Endodermal cell (in vitro differentiated cells): ENCODE measurements at regions not wholly inside any gene's neighbourhood (a gene's known extent, or its start where the extent isn't known, plus 50 kb on each side); places are given as distances from the start of the nearest gene placed in this dataset.

Experiments
- DNase-seq: peaks from one replicate; pipeline ENCODE4 v3.0.0-alpha.2; 2017
- H3K27ac ChIP-seq: 2 replicates; pipeline ENCODE4 v1.5.1; 2013; ENCODE audit warnings: mild to moderate bottlenecking, low read depth, low read length, moderate library complexity
- H3K27me3 ChIP-seq: 2 replicates; pipeline ENCODE4 v1.6.1; 2013; ENCODE audit warnings: mild to moderate bottlenecking, low read length, moderate library complexity; ENCODE audit not compliant: insufficient read depth, control insufficient read depth, poor library complexity, severe bottlenecking
- H3K36me3 ChIP-seq: 2 replicates; pipeline ENCODE4 v1.7.0; 2013; ENCODE audit warnings: mild to moderate bottlenecking, low read length, moderate library complexity; ENCODE audit not compliant: control insufficient read depth, insufficient read depth
- H3K4me1 ChIP-seq: one replicate; pipeline ENCODE4 v1.7.0; 2013; ENCODE audit warnings: low read length; ENCODE audit not compliant: control insufficient read depth, insufficient read depth
- H3K4me3 ChIP-seq: 2 replicates; pipeline ENCODE4 v1.5.1; 2013; ENCODE audit warnings: mild to moderate bottlenecking, low read length, moderate library complexity
- H3K9ac ChIP-seq: 2 replicates; pipeline ENCODE4 v1.6.1; 2013; ENCODE audit warnings: mild to moderate bottlenecking, low read length, moderate library complexity; ENCODE audit not compliant: poor library complexity, severe bottlenecking; ENCODE audit errors: extremely low read depth
- H3K9me3 ChIP-seq: 2 replicates; pipeline ENCODE4 v1.6.1; 2013; ENCODE audit warnings: mild to moderate bottlenecking, low read length, moderate library complexity; ENCODE audit not compliant: control insufficient read depth
- H3K27ac Mint-ChIP-seq: 2 replicates; pipeline ENCODE4 v1.8.0; 2020; ENCODE audit warnings: mixed read lengths
- H3K27me3 Mint-ChIP-seq: 2 replicates; pipeline ENCODE4 v1.8.0; 2021; ENCODE audit warnings: mild to moderate bottlenecking, mixed read lengths; ENCODE audit not compliant: insufficient read depth
- H3K36me3 Mint-ChIP-seq: 2 replicates; pipeline ENCODE4 v1.8.0; 2020; ENCODE audit warnings: low read depth, mixed read lengths
- H3K4me1 Mint-ChIP-seq: 2 replicates; pipeline ENCODE4 v1.8.0; 2020; ENCODE audit warnings: mixed read lengths
- H3K4me3 Mint-ChIP-seq: 2 replicates; pipeline ENCODE4 v1.8.0; 2020; ENCODE audit warnings: mild to moderate bottlenecking, moderate library complexity, mixed read lengths
- H3K9me3 Mint-ChIP-seq: 2 replicates; pipeline ENCODE4 v1.8.0; 2020; ENCODE audit warnings: mild to moderate bottlenecking, mixed read lengths
- WGBS, 2 experiments: methylation state at CpG; one replicate each; pipeline versions ENCODE4 v1.1.5 to v1.1.7; 2013; ENCODE audit warnings: missing lambda C conversion rate in 2 of 2, mixed read lengths in 1 of 2; ENCODE audit not compliant: insufficient coverage in 1 of 2, insufficient read length in 1 of 2; 5-methylcytosine and 5-hydroxymethylcytosine counted together
- TF ChIP-seq, protein P1 (sequence below): fragments of 200-600 bp; sonication (generic); conservative IDR thresholded peaks from 2 replicates; pipeline ENCODE4 v1.5.0; 2021; ENCODE audit warnings: antibody characterized with exemption, mild to moderate bottlenecking

DNA sequence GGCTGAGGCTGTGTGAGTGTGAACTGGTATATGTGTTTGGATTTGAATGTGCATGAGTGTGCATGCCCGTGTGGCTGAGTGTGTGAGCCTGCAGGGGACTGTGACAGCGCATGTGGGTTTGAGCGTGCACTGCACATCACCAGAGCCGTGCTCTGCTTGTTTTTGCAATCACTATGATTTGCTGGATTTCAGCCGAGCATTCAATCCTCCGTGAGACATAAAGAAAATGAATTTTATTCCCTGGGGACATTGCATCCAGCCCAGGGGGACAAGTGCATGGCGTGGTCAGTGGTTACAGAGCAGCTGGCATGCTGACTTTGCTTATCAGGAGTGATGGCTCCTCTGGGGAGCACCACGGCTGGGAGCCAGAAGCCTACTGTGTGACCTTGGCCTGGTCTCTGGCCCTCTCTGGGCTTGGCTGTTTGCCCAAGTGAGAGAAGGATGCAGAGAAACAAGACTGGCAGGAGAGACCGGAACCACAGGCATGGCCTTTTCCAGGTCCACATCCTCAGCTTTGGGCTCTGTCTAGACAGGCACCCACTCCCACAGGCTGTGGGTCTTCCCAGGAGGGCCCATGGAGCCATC lies 160.2 kb upstream of the UNC5B start:
- peaks cover 5% of the 10 kb centered on the region for H3K27me3 ChIP-seq
- no peak overlapping the region for H3K27ac Mint-ChIP-seq
- peaks cover 1% of the 10 kb centered on the region for H3K27me3 Mint-ChIP-seq

GRCh38 chr10:71052708-71053107 lies 159.7 kb upstream of the UNC5B start:
- no peak overlapping the region for H3K27ac ChIP-seq

More for the DNA sequence above, 160.2 kb upstream of the UNC5B start:
- H3K27ac ChIP-seq = no peak overlapping the region
- no peak for DNase-seq
- Mint-ChIP-seq H3K4me3 (no peak overlapping the region), H3K36me3 (no peaks in the 10 kb centered on the region), H3K9me3 (no peaks in the 10 kb centered on the region), H3K4me1 (no peaks in the 10 kb centered on the region)
- H3K4me3 ChIP-seq = no peak overlapping the region
- no peak overlapping the region for H3K9ac ChIP-seq
- H3K4me1 ChIP-seq = no peaks in the 10 kb centered on the region
- TF ChIP-seq, protein P1, sequence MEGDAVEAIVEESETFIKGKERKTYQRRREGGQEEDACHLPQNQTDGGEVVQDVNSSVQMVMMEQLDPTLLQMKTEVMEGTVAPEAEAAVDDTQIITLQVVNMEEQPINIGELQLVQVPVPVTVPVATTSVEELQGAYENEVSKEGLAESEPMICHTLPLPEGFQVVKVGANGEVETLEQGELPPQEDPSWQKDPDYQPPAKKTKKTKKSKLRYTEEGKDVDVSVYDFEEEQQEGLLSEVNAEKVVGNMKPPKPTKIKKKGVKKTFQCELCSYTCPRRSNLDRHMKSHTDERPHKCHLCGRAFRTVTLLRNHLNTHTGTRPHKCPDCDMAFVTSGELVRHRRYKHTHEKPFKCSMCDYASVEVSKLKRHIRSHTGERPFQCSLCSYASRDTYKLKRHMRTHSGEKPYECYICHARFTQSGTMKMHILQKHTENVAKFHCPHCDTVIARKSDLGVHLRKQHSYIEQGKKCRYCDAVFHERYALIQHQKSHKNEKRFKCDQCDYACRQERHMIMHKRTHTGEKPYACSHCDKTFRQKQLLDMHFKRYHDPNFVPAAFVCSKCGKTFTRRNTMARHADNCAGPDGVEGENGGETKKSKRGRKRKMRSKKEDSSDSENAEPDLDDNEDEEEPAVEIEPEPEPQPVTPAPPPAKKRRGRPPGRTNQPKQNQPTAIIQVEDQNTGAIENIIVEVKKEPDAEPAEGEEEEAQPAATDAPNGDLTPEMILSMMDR = no peak
- H3K9me3 ChIP-seq = no peaks in the 10 kb centered on the region
- H3K36me3 ChIP-seq = no peaks in the 10 kb centered on the region
- 93% methylated on average over 8 to 9 of the region's 9 CpGs for WGBS, 2 experiments

GRCh38 chr10:71053169-71053895 lies 159.0 kb upstream of the UNC5B start:
- H3K4me1 Mint-ChIP-seq = no peaks in the 10 kb centered on the region
- Histone ChIP-seq H3K9me3 (no peaks in the 10 kb centered on the region), H3K4me3 (no peak overlapping the region), H3K27ac (no peak overlapping the region), H3K36me3 (no peaks in the 10 kb centered on the region), H3K27me3 (peaks cover 5% of the 10 kb centered on the region), H3K4me1 (no peaks in the 10 kb centered on the region), H3K9ac (no peak overlapping the region)
- H3K27me3 Mint-ChIP-seq = peaks cover 1% of the 10 kb centered on the region
- no peaks in the 10 kb centered on the region for H3K36me3 Mint-ChIP-seq
- H3K9me3 Mint-ChIP-seq = no peaks in the 10 kb centered on the region
- no peak overlapping the region for H3K4me3 Mint-ChIP-seq
- no peak for DNase-seq
- WGBS, 2 experiments = 90 to 92% methylated on average over 4 to 10 of the region's 10 CpGs
- no peak overlapping the region for H3K27ac Mint-ChIP-seq
- TF ChIP-seq, protein P1 = no peak

More at GRCh38 chr10:71052708-71053107, 159.7 kb upstream of the UNC5B start:
- Histone ChIP-seq H3K4me1 (no peaks in the 10 kb centered on the region), H3K9ac (no peak overlapping the region), H3K9me3 (no peaks in the 10 kb centered on the region), H3K36me3 (no peaks in the 10 kb centered on the region), H3K4me3 (no peak overlapping the region), H3K27me3 (peaks cover 5% of the 10 kb centered on the region)
- Mint-ChIP-seq H3K27me3 (peaks cover 1% of the 10 kb centered on the region), H3K4me3 (no peak overlapping the region), H3K4me1 (no peaks in the 10 kb centered on the region), H3K27ac (no peak overlapping the region), H3K36me3 (no peaks in the 10 kb centered on the region), H3K9me3 (no peaks in the 10 kb centered on the region)
- TF ChIP-seq, protein P1 = no peak
- no peak for DNase-seq
- 85 to 90% methylated on average over 3 to 4 of the region's 4 CpGs for WGBS, 2 experiments
